ENCODE measurements at regions not wholly inside any gene's neighbourhood (a gene's known extent, or its start where the extent isn't known, plus 50 kb on each side); places are given as distances from the start of the nearest gene placed in this dataset.

GRCh38 chr7:41110186-41110585, 592.7 kb downstream of the INHBA start:
- Histone ChIP-seq H3K9ac (ENCODE audit: low read length) (no peak overlapping the region), H3K9me3 (ENCODE audit: control extremely low read depth in 1 of 3, control insufficient read depth in 2 of 3, insufficient read depth in 1 of 3, low read length in 2 of 3) (no peaks in the 10 kb centered on the region), H3K27ac (ENCODE audit: low read length in 2 of 2) (no peak overlapping the region), H2AFZ (ENCODE audit: insufficient read depth, low read depth, low read length, poor library complexity, severe bottlenecking) (no peak overlapping the region), H3K4me3 (ENCODE audit: control extremely low read depth in 1 of 5, extremely low read depth in 1 of 5, insufficient read depth in 1 of 5, low read depth in 2 of 5, low read length in 4 of 5) (no peak overlapping the region), H3K27me3 (replicated peaks in 1 of 4; ENCODE audit: control extremely low read depth in 1 of 4, control insufficient read depth in 3 of 4, insufficient read depth in 4 of 4, low read length in 3 of 4) (no peaks in the 10 kb centered on the region), H3K4me1 (ENCODE audit: control insufficient read depth in 2 of 2, insufficient read depth in 2 of 2, low read length in 2 of 2) (no peaks in the 10 kb centered on the region), H3K79me2 (ENCODE audit: control insufficient read depth, insufficient read depth, low read length) (no peaks in the 10 kb centered on the region), H3K36me3 (replicated peaks in 1 of 2; ENCODE audit: control extremely low read depth in 1 of 2, control insufficient read depth in 1 of 2, extremely low read depth in 1 of 2, insufficient read depth in 2 of 2, low read length in 1 of 2) (no peaks in the 10 kb centered on the region), H3K4me2 (replicated peaks; ENCODE audit: low read depth, low read length, poor library complexity, severe bottlenecking) (no peak overlapping the region), H4K20me1 (ENCODE audit: control insufficient read depth, insufficient read depth, low read length, poor library complexity, severe bottlenecking) (no peaks in the 10 kb centered on the region)
- Mint-ChIP-seq H3K4me3 (no peak overlapping the region), H3K9me3 (ENCODE audit: insufficient read depth) (no peaks in the 10 kb centered on the region), H3K27ac (no peak overlapping the region), H3K4me1 (no peaks in the 10 kb centered on the region), H3K27me3 (no peaks in the 10 kb centered on the region)
- no peak for DNase-seq
- intact Hi-C loops (cut with micrococcal nuclease) = no loop called here
- POLR2A ChIA-PET = no interaction called here
- no CpG with 5 or more reads among the region's 1 CpG for WGBS (ENCODE audit: insufficient coverage)
- CTCF ChIA-PET = no interaction called here
- no peak for ATAC-seq (ENCODE audit: low read depth)
- no peak for TF ChIP-seq EZH2 (IDR thresholded peaks at IDR 0.05; ENCODE audit: borderline replicate concordance, insufficient read depth, low read depth, low read length, poor library complexity, severe bottlenecking)
- no peak for TF ChIP-seq CTCF (IDR thresholded peaks at IDR 0.05)

- H3K4me1 Mint-ChIP-seq = no peaks in the 10 kb centered on the region
- no peaks in the 10 kb centered on the region for H3K27me3 Mint-ChIP-seq
Observed at GRCh38 chr7:41108821-41109220, 594.1 kb downstream of the INHBA start.

More at GRCh38 chr7:41108821-41109220, 594.1 kb downstream of the INHBA start:
- no peak overlapping the region for H3K4me2 ChIP-seq (replicated peaks; ENCODE audit: low read depth, low read length, poor library complexity, severe bottlenecking)
- no peaks in the 10 kb centered on the region for H3K27me3 ChIP-seq (replicated peaks in 1 of 4; ENCODE audit: control extremely low read depth in 1 of 4, control insufficient read depth in 3 of 4, insufficient read depth in 4 of 4, low read length in 3 of 4)
- no peaks in the 10 kb centered on the region for H3K79me2 ChIP-seq (ENCODE audit: control insufficient read depth, insufficient read depth, low read length)
- CTCF ChIA-PET = no interaction called here
- H4K20me1 ChIP-seq (ENCODE audit: control insufficient read depth, insufficient read depth, low read length, poor library complexity, severe bottlenecking) = no peaks in the 10 kb centered on the region
- H3K9me3 ChIP-seq (ENCODE audit: control extremely low read depth in 1 of 3, control insufficient read depth in 2 of 3, insufficient read depth in 1 of 3, low read length in 2 of 3) = no peaks in the 10 kb centered on the region
- H3K9ac ChIP-seq (ENCODE audit: low read length) = no peak overlapping the region
- ATAC-seq (ENCODE audit: low read depth) = no peak
- POLR2A ChIA-PET = no interaction called here
- no peak for TF ChIP-seq CTCF (IDR thresholded peaks at IDR 0.05)
- no peak for TF ChIP-seq EZH2 (IDR thresholded peaks at IDR 0.05; ENCODE audit: borderline replicate concordance, insufficient read depth, low read depth, low read length, poor library complexity, severe bottlenecking)
- no peak overlapping the region for H3K27ac ChIP-seq (ENCODE audit: low read length in 2 of 2)
- H3K4me1 ChIP-seq (ENCODE audit: control insufficient read depth in 2 of 2, insufficient read depth in 2 of 2, low read length in 2 of 2) = no peaks in the 10 kb centered on the region
- H3K4me3 ChIP-seq (ENCODE audit: control extremely low read depth in 1 of 5, extremely low read depth in 1 of 5, insufficient read depth in 1 of 5, low read depth in 2 of 5, low read length in 4 of 5) = no peak overlapping the region
- no peak overlapping the region for H2AFZ ChIP-seq (ENCODE audit: insufficient read depth, low read depth, low read length, poor library complexity, severe bottlenecking)
- DNase-seq = no peak
- H3K36me3 ChIP-seq (replicated peaks in 1 of 2; ENCODE audit: control extremely low read depth in 1 of 2, control insufficient read depth in 1 of 2, extremely low read depth in 1 of 2, insufficient read depth in 2 of 2, low read length in 1 of 2) = no peaks in the 10 kb centered on the region
- no peak overlapping the region for H3K27ac Mint-ChIP-seq
- no peaks in the 10 kb centered on the region for H3K9me3 Mint-ChIP-seq (ENCODE audit: insufficient read depth)
- intact Hi-C loops (cut with micrococcal nuclease) = no loop called here
- no peak overlapping the region for H3K4me3 Mint-ChIP-seq
